ENCODE measurements at regions not wholly inside any gene's neighbourhood (a gene's known extent, or its start where the extent isn't known, plus 50 kb on each side); places are given as distances from the start of the nearest gene placed in this dataset.

DNA sequence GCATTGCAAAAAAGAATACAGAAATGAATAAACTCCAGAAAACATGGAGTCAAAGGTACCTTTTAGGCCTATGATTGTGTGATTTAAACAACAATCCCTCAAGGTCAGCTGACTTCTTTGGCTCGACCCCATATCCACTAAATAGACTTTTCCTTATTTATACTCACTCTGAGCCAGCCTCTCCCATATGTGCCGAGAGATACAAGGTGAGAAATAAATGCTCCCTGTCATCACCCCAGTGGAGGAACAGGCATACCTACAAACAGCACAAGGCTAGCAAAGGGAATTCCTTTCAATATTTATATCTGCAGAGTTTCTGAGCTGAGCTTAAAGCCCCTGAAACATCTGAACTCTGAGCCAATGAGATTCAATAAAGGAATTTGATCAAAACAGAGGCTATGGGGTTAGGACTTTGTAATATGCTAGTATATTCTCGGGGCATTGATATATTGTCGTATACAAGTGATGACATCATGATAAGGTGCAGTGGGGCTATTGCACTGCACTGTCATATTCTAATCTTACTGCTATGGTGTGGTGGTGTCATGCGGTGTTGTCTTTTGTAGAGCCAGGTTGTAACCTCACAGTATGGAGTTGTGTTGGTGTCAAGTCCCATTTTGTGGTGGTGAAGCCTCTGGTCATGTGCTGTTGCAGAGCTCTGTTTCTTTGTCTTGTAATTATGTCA is 56.0 kb upstream of the GALNT18 start:
- Histone ChIP-seq H4K20me1 (ENCODE audit: control insufficient read depth, insufficient read depth, low read length, poor library complexity, severe bottlenecking) (no peaks in the 10 kb centered on the region), H3K27ac (ENCODE audit: low read length in 2 of 2) (no peak overlapping the region), H2AFZ (ENCODE audit: insufficient read depth, low read depth, low read length, poor library complexity, severe bottlenecking) (no peak overlapping the region), H3K9ac (ENCODE audit: low read length) (no peak overlapping the region), H3K27me3 (replicated peaks in 1 of 4; ENCODE audit: control extremely low read depth in 1 of 4, control insufficient read depth in 3 of 4, insufficient read depth in 4 of 4, low read length in 3 of 4) (peaks cover 0 to 11% (median 0%) of the 10 kb centered on the region in 4 experiments), H3K79me2 (ENCODE audit: control insufficient read depth, insufficient read depth, low read length) (no peaks in the 10 kb centered on the region), H3K4me3 (ENCODE audit: control extremely low read depth in 1 of 5, extremely low read depth in 1 of 5, insufficient read depth in 1 of 5, low read depth in 2 of 5, low read length in 4 of 5) (no peak overlapping the region), H3K4me2 (replicated peaks; ENCODE audit: low read depth, low read length, poor library complexity, severe bottlenecking) (no peak overlapping the region), H3K9me3 (ENCODE audit: control extremely low read depth in 1 of 3, control insufficient read depth in 2 of 3, insufficient read depth in 1 of 3, low read length in 2 of 3) (no peaks in the 10 kb centered on the region), H3K36me3 (replicated peaks in 1 of 2; ENCODE audit: control extremely low read depth in 1 of 2, control insufficient read depth in 1 of 2, extremely low read depth in 1 of 2, insufficient read depth in 2 of 2, low read length in 1 of 2) (no peaks in the 10 kb centered on the region), H3K4me1 (ENCODE audit: control insufficient read depth in 2 of 2, insufficient read depth in 2 of 2, low read length in 2 of 2) (no peaks in the 10 kb centered on the region)
- Mint-ChIP-seq H3K4me3 (no peak overlapping the region), H3K9me3 (ENCODE audit: insufficient read depth) (no peaks in the 10 kb centered on the region), H3K27ac (no peak overlapping the region), H3K4me1 (no peaks in the 10 kb centered on the region), H3K27me3 (peaks cover 24% of the 10 kb centered on the region)
- 80% methylated on average over 2 of the region's 5 CpGs for WGBS (ENCODE audit: insufficient coverage)
- intact Hi-C loops (cut with micrococcal nuclease): no loop called here
- ATAC-seq (ENCODE audit: low read depth): no peak
- CTCF ChIA-PET: no interaction called here
- no peak for TF ChIP-seq EZH2 (IDR thresholded peaks at IDR 0.05; ENCODE audit: borderline replicate concordance, insufficient read depth, low read depth, low read length, poor library complexity, severe bottlenecking)
- TF ChIP-seq, protein P1, sequence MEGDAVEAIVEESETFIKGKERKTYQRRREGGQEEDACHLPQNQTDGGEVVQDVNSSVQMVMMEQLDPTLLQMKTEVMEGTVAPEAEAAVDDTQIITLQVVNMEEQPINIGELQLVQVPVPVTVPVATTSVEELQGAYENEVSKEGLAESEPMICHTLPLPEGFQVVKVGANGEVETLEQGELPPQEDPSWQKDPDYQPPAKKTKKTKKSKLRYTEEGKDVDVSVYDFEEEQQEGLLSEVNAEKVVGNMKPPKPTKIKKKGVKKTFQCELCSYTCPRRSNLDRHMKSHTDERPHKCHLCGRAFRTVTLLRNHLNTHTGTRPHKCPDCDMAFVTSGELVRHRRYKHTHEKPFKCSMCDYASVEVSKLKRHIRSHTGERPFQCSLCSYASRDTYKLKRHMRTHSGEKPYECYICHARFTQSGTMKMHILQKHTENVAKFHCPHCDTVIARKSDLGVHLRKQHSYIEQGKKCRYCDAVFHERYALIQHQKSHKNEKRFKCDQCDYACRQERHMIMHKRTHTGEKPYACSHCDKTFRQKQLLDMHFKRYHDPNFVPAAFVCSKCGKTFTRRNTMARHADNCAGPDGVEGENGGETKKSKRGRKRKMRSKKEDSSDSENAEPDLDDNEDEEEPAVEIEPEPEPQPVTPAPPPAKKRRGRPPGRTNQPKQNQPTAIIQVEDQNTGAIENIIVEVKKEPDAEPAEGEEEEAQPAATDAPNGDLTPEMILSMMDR (IDR thresholded peaks at IDR 0.05): no peak
- POLR2A ChIA-PET: no interaction called here
- no peak for DNase-seq

DNA sequence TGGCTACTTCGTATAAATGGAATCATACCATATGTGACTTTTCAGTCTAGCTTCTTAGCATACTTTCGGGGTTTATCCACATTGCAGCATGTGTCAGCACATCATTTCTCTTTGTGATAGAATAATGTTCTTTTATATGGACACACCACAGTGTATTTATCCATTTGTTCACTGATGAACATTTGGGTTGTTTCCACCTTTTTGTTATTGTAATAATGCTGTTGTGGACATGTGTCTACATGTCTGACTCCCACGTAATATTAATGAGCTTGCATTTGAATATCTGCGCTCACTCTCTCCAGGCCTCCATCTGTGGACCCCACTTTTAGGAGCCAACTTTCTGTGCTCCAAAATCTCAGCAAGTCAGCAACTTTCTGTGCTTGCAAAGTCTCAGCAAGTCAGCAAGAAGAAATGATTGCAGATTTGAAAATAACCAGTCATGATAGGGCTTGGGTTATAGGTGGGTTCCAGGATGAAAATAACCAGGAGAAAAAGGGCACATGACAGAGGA is 53.9 kb upstream of the GALNT18 start:
- Mint-ChIP-seq H3K27me3 (peaks cover 17% of the 10 kb centered on the region), H3K4me3 (no peak overlapping the region), H3K4me1 (no peaks in the 10 kb centered on the region), H3K27ac (no peak overlapping the region), H3K9me3 (ENCODE audit: insufficient read depth) (no peaks in the 10 kb centered on the region)
- Histone ChIP-seq H3K27ac (ENCODE audit: low read length in 2 of 2) (no peak overlapping the region), H2AFZ (ENCODE audit: insufficient read depth, low read depth, low read length, poor library complexity, severe bottlenecking) (no peak overlapping the region), H3K79me2 (ENCODE audit: control insufficient read depth, insufficient read depth, low read length) (no peaks in the 10 kb centered on the region), H4K20me1 (ENCODE audit: control insufficient read depth, insufficient read depth, low read length, poor library complexity, severe bottlenecking) (no peaks in the 10 kb centered on the region), H3K9me3 (ENCODE audit: control extremely low read depth in 1 of 3, control insufficient read depth in 2 of 3, insufficient read depth in 1 of 3, low read length in 2 of 3) (no peaks in the 10 kb centered on the region), H3K4me1 (ENCODE audit: control insufficient read depth in 2 of 2, insufficient read depth in 2 of 2, low read length in 2 of 2) (no peaks in the 10 kb centered on the region), H3K4me2 (replicated peaks; ENCODE audit: low read depth, low read length, poor library complexity, severe bottlenecking) (no peak overlapping the region), H3K9ac (ENCODE audit: low read length) (no peak overlapping the region), H3K4me3 (ENCODE audit: control extremely low read depth in 1 of 5, extremely low read depth in 1 of 5, insufficient read depth in 1 of 5, low read depth in 2 of 5, low read length in 4 of 5) (no peak overlapping the region), H3K36me3 (replicated peaks in 1 of 2; ENCODE audit: control extremely low read depth in 1 of 2, control insufficient read depth in 1 of 2, extremely low read depth in 1 of 2, insufficient read depth in 2 of 2, low read length in 1 of 2) (no peaks in the 10 kb centered on the region), H3K27me3 (replicated peaks in 1 of 4; ENCODE audit: control extremely low read depth in 1 of 4, control insufficient read depth in 3 of 4, insufficient read depth in 4 of 4, low read length in 3 of 4) (peaks cover 0 to 11% (median 0%) of the 10 kb centered on the region in 4 experiments)
- TF ChIP-seq, protein P1 (IDR thresholded peaks at IDR 0.05): no peak
- no peak for TF ChIP-seq EZH2 (IDR thresholded peaks at IDR 0.05; ENCODE audit: borderline replicate concordance, insufficient read depth, low read depth, low read length, poor library complexity, severe bottlenecking)
- no peak for ATAC-seq (ENCODE audit: low read depth)
- POLR2A ChIA-PET: no interaction called here
- CTCF ChIA-PET: no interaction called here
- WGBS (ENCODE audit: insufficient coverage): 91% methylated on average over 3 of the region's 4 CpGs
- intact Hi-C loops (cut with micrococcal nuclease): no loop called here
- no peak for DNase-seq

Measured in B cell (primary cell).